Right lobe of liver (tissue), 6 donors: ENCODE measurements at regions not wholly inside any gene's neighbourhood (a gene's known extent, or its start where the extent isn't known, plus 50 kb on each side); places are given as distances from the start of the nearest gene placed in this dataset.

Experiments used
- ATAC-seq, 4 donors: fragments of 200-7000 bp; cut with Tn5 transposase; one replicate each; pipeline ENCODE4 v1.9.1; 2020; ENCODE audit warnings: mild to moderate bottlenecking in 4 of 4, moderate library complexity in 4 of 4
- DNase-seq, 3 donors: peaks; one replicate each; pipeline ENCODE4 v3.0.0-alpha.2; 2020
- H3K27ac ChIP-seq, 3 donors: fragments of 200-600 bp; one replicate each; pipeline ENCODE4 v1.8.0; 2022
- H3K27me3 ChIP-seq, 2 donors: fragments of 200-600 bp; one replicate each; pipeline ENCODE4 v1.8.0; 2022
- H3K36me3 ChIP-seq, 4 donors: fragments of 200-600 bp; sonication (generic) in 1 of 4; one replicate each; pipeline versions ENCODE4 v1.5.1 to v1.8.0; 2017 to 2022; ENCODE audit warnings: control low read depth in 1 of 4
- H3K4me1 ChIP-seq, 4 donors: fragments of 200-600 bp; sonication (generic) in 1 of 4; one replicate each; pipeline versions ENCODE4 v1.5.1 to v1.8.0; 2017 to 2022; ENCODE audit warnings: control low read depth in 1 of 4
- H3K4me3 ChIP-seq, 3 donors: fragments of 200-600 bp; one replicate each; pipeline ENCODE4 v1.8.0; 2022
- H3K9me3 ChIP-seq, 4 donors: fragments of 200-600 bp; sonication (generic) in 1 of 4; one replicate each; pipeline versions ENCODE4 v1.5.1 to v1.8.0; 2017 to 2022; ENCODE audit warnings: control low read depth in 1 of 4
- POLR2A ChIP-seq: fragments of 450-650 bp; IDR thresholded peaks from one replicate; pipeline ENCODE4 v1.6.1; 2017; ENCODE audit warnings: antibody characterized with exemption, mild to moderate bottlenecking
- WGBS: methylation state at CpG from one replicate; pipeline ENCODE4 v1.1.6; 2018; ENCODE audit warnings: low coverage, low lambda C conversion rate; ENCODE audit not compliant: insufficient coverage; ENCODE audit errors: missing lambda C conversion rate; 5-methylcytosine and 5-hydroxymethylcytosine counted together
- intact Hi-C, 2 donors: fragments of 100-400 bp; cut with DNase I; formaldehyde crosslinking; loops; one replicate each; pipeline versions ENCODE4 v1.11.2 to v1.14.1; 2022
- TF ChIP-seq, protein P1 (sequence below), 4 donors: fragments of 200-600 bp in 3 of 4; fragments of 450-650 bp in 1 of 4; IDR thresholded peaks; one replicate each; pipeline versions ENCODE4 v1.5.1 to v1.8.0; 2016 to 2022; ENCODE audit warnings: antibody characterized with exemption in 4 of 4, mild to moderate bottlenecking in 2 of 4
- donor health status: DM: no; HTN: yes; CAD: no.
- donor health status: DM: no; HTN: no; CAD: no.
- donor health status: DM: no; HTN: no; CAD: no.
- donor health status: DM: no; HTN: yes; CAD: no.
- donor health status: DM: no; HTN: yes; CAD: no.

DNA sequence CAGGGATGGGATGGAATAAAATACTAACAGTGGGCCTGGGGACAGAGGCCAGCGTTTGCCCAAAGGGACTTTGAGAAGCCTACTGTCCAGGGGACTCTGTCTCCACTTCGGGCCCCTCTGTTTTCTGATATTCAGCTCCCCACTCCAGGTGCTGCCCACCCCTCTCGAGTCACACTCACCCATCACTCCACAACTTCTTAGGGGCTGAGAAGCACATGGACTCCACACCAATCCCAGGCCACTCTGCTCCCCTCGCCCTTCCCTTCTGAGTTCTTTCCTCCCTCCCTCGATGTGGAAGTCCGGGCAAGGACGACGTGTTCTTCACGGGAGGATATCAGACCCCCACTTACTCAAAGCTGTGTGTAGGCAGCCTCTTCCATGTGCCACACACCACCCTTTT is 124.5 kb downstream of the BARX1 start:
- intact Hi-C loops = no loop called here
- Histone ChIP-seq H3K36me3 (no peaks in the 10 kb centered on the region), H3K4me1 (peaks cover 0 to 9% (median 0%) of the 10 kb centered on the region in 4 donors), H3K4me3 (no peak overlapping the region), H3K27me3 (peaks cover 0 to 5% of the 10 kb centered on the region in 2 donors), H3K27ac (no peak overlapping the region), H3K9me3 (no peaks in the 10 kb centered on the region)
- DNase-seq (no peak), ATAC-seq (no peak)
- TF ChIP-seq, protein P1, sequence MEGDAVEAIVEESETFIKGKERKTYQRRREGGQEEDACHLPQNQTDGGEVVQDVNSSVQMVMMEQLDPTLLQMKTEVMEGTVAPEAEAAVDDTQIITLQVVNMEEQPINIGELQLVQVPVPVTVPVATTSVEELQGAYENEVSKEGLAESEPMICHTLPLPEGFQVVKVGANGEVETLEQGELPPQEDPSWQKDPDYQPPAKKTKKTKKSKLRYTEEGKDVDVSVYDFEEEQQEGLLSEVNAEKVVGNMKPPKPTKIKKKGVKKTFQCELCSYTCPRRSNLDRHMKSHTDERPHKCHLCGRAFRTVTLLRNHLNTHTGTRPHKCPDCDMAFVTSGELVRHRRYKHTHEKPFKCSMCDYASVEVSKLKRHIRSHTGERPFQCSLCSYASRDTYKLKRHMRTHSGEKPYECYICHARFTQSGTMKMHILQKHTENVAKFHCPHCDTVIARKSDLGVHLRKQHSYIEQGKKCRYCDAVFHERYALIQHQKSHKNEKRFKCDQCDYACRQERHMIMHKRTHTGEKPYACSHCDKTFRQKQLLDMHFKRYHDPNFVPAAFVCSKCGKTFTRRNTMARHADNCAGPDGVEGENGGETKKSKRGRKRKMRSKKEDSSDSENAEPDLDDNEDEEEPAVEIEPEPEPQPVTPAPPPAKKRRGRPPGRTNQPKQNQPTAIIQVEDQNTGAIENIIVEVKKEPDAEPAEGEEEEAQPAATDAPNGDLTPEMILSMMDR (IDR thresholded peaks at IDR 0.05) = no peak
- no peak for TF ChIP-seq POLR2A
- WGBS = 38% methylated on average over 7 of the region's 9 CpGs

DNA sequence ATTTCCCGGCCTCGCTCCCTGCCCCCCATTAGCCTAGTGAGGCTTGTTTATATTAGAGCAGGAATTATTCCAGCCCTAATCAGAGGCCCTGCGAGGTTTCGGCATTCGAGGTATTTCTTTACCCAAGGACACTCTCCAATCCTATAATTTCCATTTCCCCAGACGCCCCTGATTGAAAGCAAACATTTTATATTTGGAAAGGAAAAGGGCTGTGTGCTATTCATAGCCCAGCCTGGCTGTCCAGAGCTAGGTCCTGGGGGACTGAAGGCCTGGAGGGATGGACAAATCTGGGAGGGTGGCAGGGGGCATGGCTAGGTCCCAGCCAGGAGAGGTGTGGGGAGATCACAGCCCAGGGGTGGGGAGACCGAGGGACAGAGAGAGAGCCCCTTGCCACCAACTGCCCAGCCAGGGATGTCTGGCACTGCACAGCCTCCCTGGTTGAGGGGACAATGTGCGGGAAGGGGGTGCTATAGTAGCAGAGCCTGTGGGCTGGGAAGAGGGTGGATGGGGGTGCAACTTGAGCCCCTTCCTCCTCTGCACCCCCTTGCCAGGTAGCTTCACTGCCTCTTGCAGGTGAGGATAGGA is 125.1 kb downstream of the BARX1 start:
- WGBS = 69% methylated on average over 6 of the region's 8 CpGs
- no peaks in the 10 kb centered on the region for H3K36me3 ChIP-seq
- H3K9me3 ChIP-seq = no peaks in the 10 kb centered on the region
- TF ChIP-seq, protein P1 (IDR thresholded peaks at IDR 0.05) = no peak
- no peak for TF ChIP-seq POLR2A
- H3K27ac ChIP-seq = no peak overlapping the region
- H3K4me1 ChIP-seq = peaks cover 0 to 9% (median 0%) of the 10 kb centered on the region in 4 donors
- DNase-seq (no peak), ATAC-seq (no peak)
- peaks cover 0 to 5% of the 10 kb centered on the region in 2 donors for H3K27me3 ChIP-seq
- intact Hi-C loops = no loop called here
- H3K4me3 ChIP-seq = no peak overlapping the region

DNA sequence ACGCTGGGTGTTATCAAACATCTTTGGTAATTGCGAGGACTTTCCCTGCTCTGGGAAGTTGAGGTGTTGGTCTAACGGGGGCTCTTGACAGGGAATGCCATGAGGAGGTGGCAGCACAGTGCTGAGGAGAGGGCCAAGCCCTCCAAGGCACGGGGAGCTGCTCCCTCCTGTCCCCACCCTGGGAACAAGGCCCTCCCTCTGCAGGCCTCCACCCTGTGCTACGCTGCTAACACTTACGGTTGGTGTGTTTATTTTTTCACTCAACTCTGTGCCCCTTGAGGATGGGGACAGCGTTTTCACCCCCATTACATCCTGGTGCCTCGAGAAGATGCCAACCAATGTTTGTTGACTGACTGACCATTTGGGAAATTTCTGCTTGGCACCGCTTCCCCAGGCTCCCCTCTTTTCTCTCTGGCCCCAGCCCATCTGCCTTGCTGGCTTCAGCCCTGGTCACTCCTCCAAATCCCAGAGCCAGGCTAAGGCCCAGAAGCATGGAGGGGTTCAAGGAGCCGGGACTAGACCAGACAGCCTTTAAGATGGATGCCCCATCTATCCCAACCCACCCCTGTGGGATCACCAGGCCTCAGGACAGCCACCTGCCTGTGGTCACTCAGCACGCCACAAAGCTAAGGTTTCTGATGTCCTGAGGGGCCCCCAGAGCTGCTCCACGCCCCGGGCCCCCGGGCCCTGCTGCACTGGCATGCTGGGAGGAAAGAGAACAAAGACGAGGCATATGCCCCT is 125.7 kb downstream of the BARX1 start:
- Histone ChIP-seq H3K9me3 (no peaks in the 10 kb centered on the region), H3K27me3 (peaks cover 0 to 5% of the 10 kb centered on the region in 2 donors), H3K4me3 (no peak overlapping the region), H3K27ac (no peak overlapping the region), H3K4me1 (peaks cover 0 to 9% (median 0%) of the 10 kb centered on the region in 4 donors), H3K36me3 (no peaks in the 10 kb centered on the region)
- DNase-seq = no peak
- intact Hi-C loops = loop anchor here in 1 of 2 donors (5.0 to 10.0 kb wide), 2 partner anchors 75 to 133 kb away; no protein-coding TSS in a partner anchor
- no peak for TF ChIP-seq POLR2A
- TF ChIP-seq, protein P1 (IDR thresholded peaks at IDR 0.05) = no peak
- ATAC-seq = no peak
- 62% methylated on average over 8 of the region's 15 CpGs for WGBS

DNA sequence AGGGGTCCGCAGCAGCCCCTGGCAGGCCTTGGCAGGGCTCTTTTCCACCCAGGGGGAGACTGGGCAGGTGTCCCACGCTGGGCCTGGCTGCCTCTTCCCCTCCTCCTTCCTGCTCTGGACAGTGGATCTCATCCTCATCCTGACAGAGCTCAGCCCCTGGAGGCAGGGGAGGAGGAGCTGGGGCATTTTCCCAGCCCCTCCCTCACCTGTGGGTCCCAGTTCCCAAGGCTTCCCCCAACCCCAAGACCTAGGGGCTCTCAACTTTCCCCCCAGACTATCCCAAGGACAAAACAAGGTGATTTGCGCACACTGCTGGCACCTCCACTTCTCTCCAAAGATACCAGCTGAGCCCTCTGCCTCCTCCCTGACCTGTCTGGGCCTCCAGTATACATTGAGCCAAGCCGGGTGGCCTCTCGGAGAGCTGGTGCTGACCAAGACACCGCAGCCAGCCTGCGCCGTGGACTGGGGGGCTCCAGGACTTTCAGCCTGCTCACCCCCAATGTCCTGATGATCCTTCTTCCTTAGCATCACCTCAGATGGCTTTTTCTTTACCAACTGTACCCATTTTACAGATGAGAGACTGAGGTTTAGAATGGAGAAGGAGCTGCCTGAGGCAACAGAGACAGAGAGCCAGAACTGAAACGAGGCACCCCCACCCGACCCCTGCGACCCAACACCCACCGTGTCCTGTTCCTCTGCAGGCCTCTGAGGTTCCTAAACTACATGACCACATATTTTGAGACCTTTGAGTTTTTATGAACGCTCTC is 126.6 kb downstream of the BARX1 start:
- H3K27ac ChIP-seq = no peak overlapping the region
- H3K4me1 ChIP-seq = peaks cover 0 to 9% (median 0%) of the 10 kb centered on the region in 4 donors
- H3K9me3 ChIP-seq = no peaks in the 10 kb centered on the region
- no peak for DNase-seq
- WGBS = 49% methylated on average over 6 of the region's 13 CpGs
- H3K27me3 ChIP-seq = peaks cover 0 to 5% of the 10 kb centered on the region in 2 donors
- H3K4me3 ChIP-seq = no peak overlapping the region
- no peak for TF ChIP-seq POLR2A
- TF ChIP-seq, protein P1 (IDR thresholded peaks at IDR 0.05) = no peak
- intact Hi-C loops = loop anchor here in 1 of 2 donors (5.0 to 10.0 kb wide), 2 partner anchors 76 to 134 kb away; no protein-coding TSS in a partner anchor
- H3K36me3 ChIP-seq = no peaks in the 10 kb centered on the region
- no peak for ATAC-seq
